DMS153 treated with DMSO at 0.1 percent for 48 hours (cell line): ENCODE measurements at regions not wholly inside any gene's neighbourhood (a gene's known extent, or its start where the extent isn't known, plus 50 kb on each side); places are given as distances from the start of the nearest gene placed in this dataset.

Experiments
- DNase-seq: peaks from one replicate; lab custom pipeline; 2025; ENCODE audit not compliant: unreplicated experiment; lab: John Stamatoyannopoulos, UW

- DNase-seq = no peak
These were observed 477.1 kb downstream of the FSCB start for GRCh38 chr14:44029933-44030332.

DNA sequence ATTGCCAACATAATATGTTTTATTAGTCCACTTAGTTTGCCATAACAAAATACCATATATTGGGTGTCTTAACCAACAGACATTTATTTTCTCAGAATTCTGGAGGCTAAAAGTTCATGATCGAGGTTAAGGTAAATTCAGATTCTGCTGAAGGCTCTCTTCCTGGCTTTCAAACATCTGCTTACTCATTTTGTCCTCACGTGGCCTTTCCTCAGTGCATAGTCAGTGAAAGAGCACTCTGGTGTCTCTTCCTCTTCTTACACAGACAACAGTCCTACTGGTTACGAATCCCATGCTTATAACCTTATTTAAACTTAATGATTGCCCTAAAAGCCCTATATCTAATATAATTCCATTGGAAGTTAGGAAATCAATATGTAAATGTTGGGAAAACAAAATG is 479.7 kb downstream of the FSCB start:
- no peak for DNase-seq

DNA sequence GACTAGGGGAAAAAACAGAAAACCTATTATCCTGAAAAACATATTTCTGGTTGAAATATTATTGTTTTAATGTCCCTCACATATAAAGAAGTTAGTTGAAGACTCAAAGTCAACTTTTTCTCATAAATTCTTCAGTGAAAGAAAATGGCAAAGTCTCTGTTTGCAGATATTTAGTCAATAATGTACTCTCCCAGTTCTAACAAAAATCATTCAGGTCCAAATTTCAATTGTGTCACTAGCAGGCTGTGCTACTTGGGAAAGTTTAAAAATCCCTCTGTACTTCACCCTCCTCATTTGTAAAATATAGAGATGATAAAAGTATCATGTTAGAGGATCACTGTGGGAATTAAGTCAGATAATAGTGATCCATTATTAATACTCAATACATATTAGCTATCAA is 496.5 kb downstream of the FSCB start:
- DNase-seq = no peak

DNA sequence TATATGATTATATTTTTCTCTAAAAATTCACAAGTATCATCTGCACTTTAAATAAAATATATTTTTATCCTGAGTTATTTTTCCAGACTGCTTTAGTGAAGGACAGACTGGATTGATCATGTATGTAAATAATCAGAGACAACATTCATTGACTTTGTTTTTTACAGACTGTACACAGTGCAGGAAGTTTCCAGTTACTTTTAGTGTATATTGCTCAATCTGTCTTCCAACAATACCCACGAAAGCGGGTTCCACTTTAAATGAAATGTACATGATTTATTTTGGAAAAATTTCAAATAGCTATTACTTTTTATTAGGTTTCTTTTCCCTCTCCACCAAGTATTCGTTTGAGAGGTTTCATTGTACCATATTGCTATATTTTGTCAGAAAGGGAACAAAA is 497.0 kb downstream of the FSCB start:
- no peak for DNase-seq

- no peak for DNase-seq
These were observed 497.4 kb downstream of the FSCB start for GRCh38 chr14:44009642-44010041.

DNA sequence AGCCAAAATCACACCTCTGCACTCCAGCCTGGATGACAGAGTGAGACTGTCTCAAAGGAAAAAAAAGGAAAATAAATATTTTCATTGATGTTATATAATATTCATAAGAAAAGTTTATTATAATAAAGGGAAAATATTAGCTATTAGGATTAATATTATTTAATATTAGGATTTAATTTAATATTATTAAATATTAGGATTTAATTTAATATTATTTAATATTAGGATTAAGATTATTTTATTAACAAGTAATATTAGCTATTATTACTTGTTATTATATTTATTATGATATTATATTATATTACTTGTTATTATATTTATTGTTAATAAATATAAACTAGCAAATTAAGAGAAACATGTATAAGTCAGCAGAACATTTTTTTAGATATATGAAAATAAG is 518.1 kb downstream of the FSCB start:
- DNase-seq = no peak

DNA sequence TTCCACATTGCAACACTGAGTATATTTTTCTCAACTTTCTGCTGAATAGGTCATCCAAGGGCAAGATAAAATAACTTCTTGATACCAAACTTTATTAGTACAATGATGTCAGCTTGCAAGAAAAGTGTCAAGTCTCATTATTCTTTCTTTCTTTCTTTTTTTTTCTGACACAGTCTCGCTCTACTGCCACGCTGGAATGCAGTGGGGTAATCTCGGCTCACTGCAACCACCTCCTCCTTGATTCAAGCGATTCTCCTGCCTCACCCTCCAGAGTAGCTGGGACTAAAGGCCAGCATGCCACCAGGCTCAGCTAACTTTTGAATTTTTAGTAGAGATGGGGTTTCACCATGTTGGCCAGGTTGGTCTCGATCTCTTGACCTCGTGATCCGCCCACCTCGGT is 523.4 kb downstream of the FSCB start:
- DNase-seq = no peak

- DNase-seq = no peak
These were observed 525.8 kb downstream of the FSCB start for GRCh38 chr14:43981135-43981768.

- DNase-seq = no peak
These were observed 550.3 kb downstream of the FSCB start for GRCh38 chr14:43956741-43957140.

GRCh38 chr14:43949400-43949799 is 557.7 kb downstream of the FSCB start:
- no peak for DNase-seq

DNA sequence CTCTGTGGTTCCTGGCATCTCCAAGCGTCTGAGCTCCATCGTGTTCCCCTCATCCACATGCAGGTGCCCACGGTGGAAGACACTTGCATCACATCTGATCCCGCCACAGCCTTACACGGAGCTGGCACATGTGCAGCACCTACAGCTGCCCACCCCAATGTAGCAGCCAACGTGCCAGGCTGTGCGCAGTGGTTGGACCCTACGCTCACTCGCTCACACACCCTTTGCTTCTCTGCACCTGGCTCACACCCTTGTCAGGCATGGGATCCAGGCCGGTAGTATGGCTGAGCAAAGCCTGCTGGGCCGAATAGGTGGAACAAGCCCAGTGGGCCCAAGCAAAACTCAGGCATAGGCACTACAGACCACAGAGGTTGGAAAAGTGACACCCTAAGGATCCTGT is 567.2 kb downstream of the FSCB start:
- DNase-seq = no peak

DNA sequence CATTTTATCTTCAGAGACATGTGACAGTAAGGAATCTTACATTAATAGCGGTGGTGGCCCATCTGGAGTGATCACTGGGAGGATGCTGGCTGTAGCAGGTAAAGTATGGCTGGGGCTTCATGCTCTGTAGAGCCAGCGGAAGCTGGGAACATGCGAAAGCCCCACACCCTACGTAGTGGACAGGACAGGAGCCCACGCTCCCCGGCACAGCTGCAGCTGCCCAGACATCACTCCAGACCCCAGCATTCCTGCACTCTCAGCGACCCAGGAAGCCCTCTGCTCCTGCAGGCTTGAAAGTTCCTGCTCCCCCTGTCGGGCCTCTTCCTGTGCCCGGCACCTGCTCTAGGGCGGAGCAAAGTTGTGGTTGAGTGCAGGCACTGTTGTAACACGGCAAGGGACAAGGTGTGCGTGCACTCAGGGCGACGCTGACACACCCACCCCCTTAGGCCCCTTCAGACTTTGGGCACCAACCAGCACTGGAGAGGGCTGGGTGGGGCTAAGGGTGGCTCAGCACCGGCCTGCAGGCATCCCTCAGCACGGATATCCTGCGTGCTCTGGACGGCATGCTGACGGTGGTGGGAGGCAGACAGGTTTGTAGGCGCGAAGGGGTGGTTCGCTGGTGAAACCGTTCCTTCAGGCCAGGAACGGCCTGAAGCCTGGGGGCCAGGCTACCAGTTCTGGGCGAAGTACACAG is 568.3 kb downstream of the FSCB start:
- DNase-seq = no peak

- no peak for DNase-seq
These were observed 570.1 kb downstream of the FSCB start for GRCh38 chr14:43937001-43937400.

DNA sequence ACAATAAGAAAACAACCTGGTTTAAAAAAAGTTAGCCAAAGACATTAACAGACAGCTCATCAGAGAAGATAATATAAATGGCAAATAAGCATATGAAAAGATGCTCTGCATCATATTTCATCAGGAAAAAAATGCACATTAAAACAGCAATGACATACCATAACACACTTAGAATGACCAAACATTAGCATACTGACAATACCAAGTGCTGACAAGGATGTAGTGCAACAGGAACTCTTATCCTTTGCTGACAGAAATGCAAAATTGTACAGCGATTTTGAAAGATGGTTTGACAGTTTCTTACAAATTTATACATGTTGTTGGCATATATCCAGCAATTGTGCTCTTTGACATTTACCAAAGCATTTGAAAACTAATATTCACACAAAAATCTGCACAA is 573.0 kb downstream of the FSCB start:
- DNase-seq = no peak

- no peak for DNase-seq
These were observed 592.9 kb downstream of the FSCB start for GRCh38 chr14:43914041-43914693.

DNA sequence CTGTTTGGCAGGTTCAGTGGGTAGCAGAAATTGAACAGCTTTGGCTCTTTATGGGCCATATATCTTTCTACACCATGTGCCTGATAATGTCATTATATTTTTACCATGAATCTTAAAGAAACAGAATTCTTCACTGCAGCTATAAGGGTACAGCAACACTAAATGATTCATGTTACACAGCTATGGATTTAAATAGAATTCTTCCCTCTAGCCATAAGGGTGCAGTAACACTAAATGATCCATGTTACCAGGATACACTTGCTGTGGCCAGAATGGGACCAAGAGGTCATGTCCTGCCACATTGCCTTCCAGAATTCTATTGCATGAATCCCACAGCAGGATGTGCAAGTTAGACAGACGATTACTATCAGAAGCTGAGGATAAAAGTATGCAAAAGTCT is 603.9 kb downstream of the FSCB start:
- no peak for DNase-seq

DNA sequence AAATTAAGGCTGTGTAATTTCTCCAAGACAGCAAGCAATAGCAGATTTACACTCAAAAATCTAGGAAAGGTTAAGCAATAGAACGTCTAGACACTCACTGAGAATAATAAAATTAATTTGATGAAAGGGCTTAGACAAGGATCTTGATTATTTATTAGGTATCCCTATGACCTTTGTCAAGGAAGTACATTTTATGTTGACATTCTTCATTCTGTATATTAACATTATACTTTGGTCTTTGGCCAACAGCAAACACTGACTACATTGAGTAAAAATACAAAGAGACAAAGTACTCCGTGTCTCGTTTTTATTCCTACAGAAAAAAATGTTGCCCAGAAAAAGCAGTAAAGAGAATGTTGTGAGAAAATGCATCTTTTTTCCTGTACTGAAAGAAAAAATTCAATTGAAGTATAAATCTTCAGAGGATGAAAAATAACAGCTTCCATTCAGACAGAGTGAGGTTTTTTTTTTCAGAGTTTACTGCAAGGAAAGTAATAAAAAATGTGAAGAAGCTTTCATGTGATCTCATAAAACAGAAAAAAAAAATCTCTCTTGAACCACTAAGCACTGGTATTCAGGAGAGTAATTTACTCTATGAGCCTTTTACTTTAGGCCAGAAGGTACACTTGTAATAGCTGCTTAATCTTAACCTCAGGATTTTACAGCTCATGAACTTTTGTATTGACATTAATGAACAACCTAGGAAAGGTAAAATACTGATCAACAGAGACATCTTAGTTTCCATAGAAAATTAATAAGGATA is 605.0 kb downstream of the FSCB start:
- no peak for DNase-seq

- DNase-seq = peak; percentile 32
These were observed 606.9 kb downstream of the FSCB start for GRCh38 chr14:43900173-43900655.

- DNase-seq = no peak
These were observed 608.4 kb downstream of the FSCB start for GRCh38 chr14:43898687-43899086.

GRCh38 chr14:43896044-43896443 is 611.0 kb downstream of the FSCB start:
- DNase-seq = no peak

- DNase-seq = no peak
These were observed 612.5 kb downstream of the FSCB start for GRCh38 chr14:43894534-43894933.

DNA sequence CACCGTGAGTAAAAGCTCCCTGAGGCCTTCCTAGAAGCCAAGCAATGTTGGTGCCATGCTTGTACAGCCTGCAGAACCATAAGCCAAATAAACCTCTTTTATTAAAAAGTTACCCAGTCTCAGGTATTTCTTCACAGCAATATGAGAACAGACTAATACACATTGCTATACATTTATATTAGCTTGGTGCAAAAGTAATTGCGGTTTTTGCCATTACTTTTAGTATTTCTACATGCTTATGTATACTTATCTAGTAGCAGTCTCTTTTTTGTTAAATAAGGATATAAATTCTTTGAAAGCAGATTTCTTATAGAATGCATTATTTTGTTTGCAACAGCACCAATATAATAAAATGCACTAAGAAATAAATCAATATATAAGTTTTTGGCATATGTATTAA is 619.6 kb downstream of the FSCB start:
- no peak for DNase-seq
